NCI-H82 treated with DMSO at 0.1 percent for 48 hours (cell line): ENCODE measurements at regions not wholly inside any gene's neighbourhood (a gene's known extent, or its start where the extent isn't known, plus 50 kb on each side); places are given as distances from the start of the nearest gene placed in this dataset.
"Not testable (repeated sequence)": the region's sequence is repeated elsewhere in the genome, so short reads cannot be mapped to it uniquely, and the experiment has no call there.

Experiments used
- DNase-seq: peaks from one replicate; lab custom pipeline; 2025; ENCODE audit not compliant: unreplicated experiment; lab: John Stamatoyannopoulos, UW

- DNase-seq = no peak
Measured at GRCh38 chrX:40418146-40418812, 162.5 kb upstream of the ATP6AP2 start.

- no peak for DNase-seq
Measured at GRCh38 chrX:40415675-40416074, 165.1 kb upstream of the ATP6AP2 start.

DNA sequence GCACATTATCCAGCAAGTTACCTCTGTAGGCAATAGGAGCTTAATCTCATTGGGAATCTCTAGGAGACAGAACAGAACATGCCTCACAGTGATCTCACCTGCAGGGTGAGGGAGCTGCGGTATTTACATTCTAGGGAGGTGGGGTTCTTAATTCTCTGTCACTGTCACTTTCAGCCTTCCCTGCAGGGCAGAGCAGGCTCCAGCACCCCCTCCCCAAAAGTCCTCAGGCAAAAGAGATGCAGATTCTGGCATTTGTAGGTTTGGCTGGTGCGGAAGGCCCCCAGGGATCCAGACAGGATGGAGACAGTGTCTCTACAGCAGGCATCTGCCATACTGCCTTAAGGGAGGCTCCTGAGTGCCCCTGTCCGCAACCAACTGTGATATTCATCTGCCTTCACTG lies 166.4 kb upstream of the ATP6AP2 start:
- no peak for DNase-seq

GRCh38 chrX:40411340-40412111 lies 169.2 kb upstream of the ATP6AP2 start:
- no peak for DNase-seq

DNA sequence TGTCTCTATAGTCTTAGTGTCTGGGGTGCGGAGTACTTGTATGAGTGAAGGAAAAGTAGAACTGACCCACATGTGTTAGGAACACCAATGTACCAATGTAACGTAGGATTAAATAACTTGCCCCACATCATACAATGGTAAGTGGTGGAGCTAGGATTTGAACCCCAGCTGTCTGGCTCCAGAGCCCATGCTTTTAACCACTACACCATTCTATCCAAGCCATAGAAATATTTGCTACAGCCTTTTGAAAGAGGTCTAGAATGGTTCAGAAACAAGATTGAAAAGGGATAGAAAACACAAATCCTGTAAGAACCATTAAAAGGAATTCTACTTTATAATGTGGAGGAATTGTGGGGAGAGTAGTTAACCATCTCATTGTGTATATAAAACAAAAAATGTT lies 169.9 kb upstream of the ATP6AP2 start:
- DNase-seq = no peak

- peak; percentile 88 for DNase-seq
Measured at GRCh38 chrX:40406330-40406859, 174.4 kb upstream of the ATP6AP2 start.

DNA sequence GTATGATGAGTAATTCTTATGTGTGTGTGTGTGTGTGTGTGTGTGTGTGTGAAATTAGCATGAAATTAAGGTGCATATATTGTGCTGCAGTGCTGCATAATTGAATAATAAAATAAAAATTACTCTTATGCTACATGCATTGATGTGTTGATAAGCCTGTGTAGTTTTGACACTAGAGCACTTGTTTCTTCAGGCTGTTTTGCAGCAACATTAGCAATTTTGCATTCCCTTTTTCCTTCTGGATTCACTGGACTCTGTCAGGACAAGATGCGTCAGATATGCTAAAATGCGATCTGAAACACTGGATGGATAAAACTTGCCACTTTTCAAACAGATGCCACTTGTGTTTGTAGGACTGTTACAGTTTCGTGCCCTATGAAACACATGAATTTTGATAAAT lies 175.4 kb upstream of the ATP6AP2 start:
- no peak for DNase-seq

DNA sequence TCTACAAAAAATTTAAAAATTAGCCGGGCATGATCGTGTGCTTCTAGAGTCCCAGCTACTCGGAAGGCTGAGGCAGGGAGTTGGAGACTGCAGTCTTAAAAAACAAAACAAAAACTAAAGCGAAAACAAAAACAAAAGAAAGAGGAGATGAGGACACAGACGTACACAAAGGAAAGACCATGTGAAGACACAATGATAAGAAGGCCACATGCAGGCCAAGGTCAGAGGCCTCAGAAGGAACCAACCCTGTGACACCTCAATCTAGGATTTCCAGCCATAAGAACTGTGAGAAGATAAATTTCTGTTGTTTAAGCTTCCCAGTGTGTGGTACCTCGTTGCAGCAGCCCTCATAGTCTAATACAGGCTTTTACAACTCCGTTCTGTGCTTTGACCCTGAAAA lies 177.0 kb upstream of the ATP6AP2 start:
- DNase-seq = no peak

GRCh38 chrX:40402831-40403533 lies 177.8 kb upstream of the ATP6AP2 start:
- no peak for DNase-seq

DNA sequence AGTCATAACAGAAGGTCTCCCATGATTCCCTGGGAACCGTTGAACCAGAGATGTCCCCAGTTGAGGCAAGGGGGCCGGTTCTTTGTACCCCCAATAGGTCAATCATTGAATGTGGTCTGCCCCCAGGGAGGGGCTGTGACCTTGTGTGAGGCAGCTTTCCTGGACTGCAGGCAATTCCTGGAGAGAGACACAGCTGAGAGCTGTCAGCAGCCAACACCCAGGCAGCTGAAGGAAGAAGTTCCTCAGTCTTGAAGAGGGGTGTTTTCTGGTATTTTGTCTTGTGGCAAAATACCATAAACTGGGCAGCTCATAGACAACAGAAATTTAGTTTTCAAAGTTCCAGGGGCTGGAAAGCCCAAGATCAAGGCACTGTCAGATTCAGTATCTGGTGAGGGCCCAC lies 185.7 kb upstream of the ATP6AP2 start:
- no peak for DNase-seq

DNA sequence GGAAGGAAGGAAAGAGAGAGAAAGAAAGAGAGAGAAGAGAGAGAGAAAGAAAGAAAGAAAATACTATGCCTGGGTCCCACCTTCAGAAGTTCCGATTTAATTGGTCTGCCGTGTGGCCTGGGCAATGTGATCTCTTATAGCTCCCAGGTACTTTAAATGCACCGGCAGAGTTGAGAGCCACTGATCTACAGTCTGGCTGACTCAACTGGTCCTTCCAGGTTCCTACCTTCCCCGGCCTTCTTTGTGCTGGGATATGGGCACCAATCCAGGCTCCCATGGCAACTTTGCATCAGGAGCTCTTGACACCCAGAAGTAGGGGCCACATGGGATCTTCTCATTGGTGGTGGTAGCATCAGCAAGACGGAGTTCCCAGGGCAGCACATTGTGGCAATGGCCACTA lies 186.5 kb upstream of the ATP6AP2 start:
- DNase-seq = no peak

DNA sequence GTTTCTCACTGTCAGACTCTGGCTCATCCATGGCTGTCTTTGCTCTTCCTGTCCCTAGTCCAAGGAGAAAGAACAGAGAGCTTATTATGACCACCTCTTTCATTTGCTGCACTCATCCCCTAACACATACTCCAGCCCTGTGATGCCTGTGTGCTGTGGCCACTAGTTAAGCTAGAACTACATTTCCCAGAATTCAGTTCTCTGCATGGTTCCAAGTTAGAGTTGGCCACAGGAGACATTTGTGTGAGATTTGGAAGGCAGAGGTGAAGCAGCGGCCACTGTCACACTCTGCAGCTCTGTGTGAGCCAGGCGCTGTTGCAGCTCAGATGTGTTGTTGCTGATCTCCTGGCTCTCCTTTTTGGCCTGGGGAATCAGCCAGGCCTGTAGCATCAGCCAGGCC lies 188.2 kb upstream of the ATP6AP2 start:
- DNase-seq = no peak

GRCh38 chrX:40391662-40392061 lies 189.1 kb upstream of the ATP6AP2 start:
- no peak for DNase-seq

- no peak for DNase-seq
Measured at GRCh38 chrX:40389555-40389954, 191.2 kb upstream of the ATP6AP2 start.

DNA sequence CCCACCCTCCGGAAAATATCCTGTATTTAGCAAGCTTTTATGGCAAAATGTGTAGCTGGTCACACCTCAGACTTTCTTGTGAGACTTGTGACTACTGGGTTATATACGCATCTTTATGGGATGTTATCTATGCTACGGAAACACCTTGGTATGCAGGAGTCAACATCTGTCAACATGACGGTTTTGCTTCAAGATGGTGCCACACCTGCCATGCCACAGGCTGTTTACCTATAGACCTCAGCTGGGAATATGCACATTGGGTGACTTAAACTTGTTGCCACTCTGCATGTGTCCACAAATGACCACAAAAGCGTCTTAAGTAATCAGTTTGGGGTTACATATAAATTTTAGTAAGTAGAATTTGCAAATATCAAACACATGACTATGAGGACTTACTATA lies 192.3 kb upstream of the ATP6AP2 start:
- no peak for DNase-seq

GRCh38 chrX:40387869-40388268 lies 192.9 kb upstream of the ATP6AP2 start:
- not testable (repeated sequence) for DNase-seq

GRCh38 chrX:40387311-40387710 lies 193.5 kb upstream of the ATP6AP2 start:
- not testable (repeated sequence) for DNase-seq

GRCh38 chrX:40385682-40386081 lies 195.1 kb upstream of the ATP6AP2 start:
- DNase-seq = no peak

GRCh38 chrX:40385256-40385655 lies 195.5 kb upstream of the ATP6AP2 start:
- DNase-seq = no peak

DNA sequence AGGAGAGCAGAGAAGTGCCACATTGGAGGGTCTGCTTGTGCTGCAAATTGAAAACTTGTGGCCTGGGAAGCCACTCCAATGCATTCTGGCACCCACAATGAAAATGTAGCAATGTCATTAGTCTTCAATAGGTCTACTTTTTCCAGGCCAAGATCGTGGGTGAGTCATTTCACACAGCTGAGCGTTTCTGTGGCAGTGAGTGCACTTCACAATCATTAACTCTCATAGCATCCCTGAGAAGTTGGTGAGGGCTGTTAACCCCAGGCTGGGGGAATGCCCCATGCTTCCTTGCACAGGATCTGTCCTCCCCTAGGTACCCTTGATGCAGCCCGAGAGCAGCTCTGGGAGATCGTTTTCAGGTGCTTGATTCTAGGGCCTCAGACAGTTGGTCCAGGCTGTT lies 196.8 kb upstream of the ATP6AP2 start:
- DNase-seq = no peak

DNA sequence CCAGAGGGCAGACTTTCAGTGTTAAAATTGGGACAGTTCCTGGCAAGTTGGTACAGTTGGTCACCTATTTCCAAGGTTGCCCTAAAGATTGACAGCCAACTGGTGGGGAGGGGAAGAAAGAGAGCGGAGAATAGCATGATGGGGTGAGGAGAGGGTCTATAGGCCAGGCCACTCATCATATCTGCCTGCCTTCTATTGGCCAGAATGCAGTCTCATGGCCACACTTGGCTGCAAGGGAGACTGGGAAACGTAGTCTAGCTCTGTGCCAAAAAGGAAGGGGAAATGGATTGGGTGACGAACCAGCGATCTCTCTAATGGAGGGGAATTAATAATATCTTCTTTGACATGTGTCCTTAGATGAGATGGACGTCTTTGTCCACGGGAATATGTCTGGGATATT lies 197.4 kb upstream of the ATP6AP2 start:
- DNase-seq = no peak
